H1 (cell line): ENCODE measurements at regions not wholly inside any gene's neighbourhood (a gene's known extent, or its start where the extent isn't known, plus 50 kb on each side); places are given as distances from the start of the nearest gene placed in this dataset.

ENCODE experiments used
- CTBP2 ChIP-seq: IDR thresholded peaks from 2 replicates; pipeline ENCODE4 v1.7.0; 2011; ENCODE audit warnings: borderline replicate concordance, mild to moderate bottlenecking, moderate library complexity, mixed read lengths, low read length; ENCODE audit not compliant: insufficient read depth, insufficient read length
- POLR2A ChIP-seq, 2 experiments: IDR thresholded peaks; 1 replicate in 1 of 2; 2 replicates in 1 of 2; pipeline ENCODE4 v1.6.1; 2011; ENCODE audit warnings: low read depth in 2 of 2, low read length in 2 of 2, mild to moderate bottlenecking in 2 of 2; ENCODE audit errors: control extremely low read depth in 1 of 2
- YY1 ChIP-seq: IDR thresholded peaks from 2 replicates; pipeline ENCODE4 v1.6.1; 2011; ENCODE audit warnings: low read depth, mild to moderate bottlenecking, low read length

- TF ChIP-seq YY1 (no peak), CTBP2 (no peak), POLR2A (IDR thresholded peaks at IDR 0.05; ENCODE audit: control extremely low read depth in 1 of 2, low read depth in 2 of 2, low read length in 2 of 2) (no peak)
- TF ChIP-seq, all 59 proteins: peak for 0
Observed at GRCh38 chr22:22835771-22836291, 51.8 kb upstream of the IGLL5 start (continued).
